WTC11 (cell line): ENCODE measurements at regions not wholly inside any gene's neighbourhood (a gene's known extent, or its start where the extent isn't known, plus 50 kb on each side); places are given as distances from the start of the nearest gene placed in this dataset.

Source experiments
- ATAC-seq: fragments of 200-7000 bp; cut with Tn5 transposase; 2 replicates; pipeline ENCODE4 v1.10.0; 2021; ENCODE audit warnings: mild to moderate bottlenecking, moderate library complexity
- CTCF ChIA-PET: fragments of 300-600 bp; sonication (Branson Sonifier 250); formaldehyde crosslinking; loops from one replicate; lab custom pipeline; 2021; ENCODE audit warnings: antibody characterized with exemption; lab: Charles Lee
- POLR2A ChIA-PET: fragments of 350-600 bp; sonication (Branson Sonifier 250); formaldehyde crosslinking; loops from one replicate; lab custom pipeline; 2021; ENCODE audit warnings: antibody characterized with exemption; lab: Charles Lee
- DNase-seq: peaks from one replicate; pipeline ENCODE4 v3.0.0; 2021; ENCODE audit warnings: low spot score
- H3K27ac Mint-ChIP-seq: 2 replicates; pipeline ENCODE4 v1.8.0; 2021; ENCODE audit warnings: mixed read lengths
- H3K27me3 Mint-ChIP-seq: 2 replicates; pipeline ENCODE4 v1.8.0; 2021; ENCODE audit warnings: low read depth, mild to moderate bottlenecking, moderate library complexity, mixed read lengths
- H3K36me3 Mint-ChIP-seq: 2 replicates; pipeline ENCODE4 v1.8.0; 2021; ENCODE audit warnings: mixed read lengths
- H3K4me1 Mint-ChIP-seq: 2 replicates; pipeline ENCODE4 v1.8.0; 2022; ENCODE audit warnings: mixed read lengths
- H3K4me3 Mint-ChIP-seq: 2 replicates; pipeline ENCODE4 v1.8.0; 2021; ENCODE audit warnings: mild to moderate bottlenecking, moderate library complexity, mixed read lengths
- H3K9me3 Mint-ChIP-seq: 2 replicates; pipeline ENCODE4 v1.8.0; 2021; ENCODE audit warnings: mixed read lengths
- ERG ChIP-seq: fragments of 250-450 bp; sonication (Bioruptor Pico); IDR thresholded peaks from 2 replicates; pipeline ENCODE4 v1.8.0; 2021; ENCODE audit warnings: mild to moderate bottlenecking
- JUN ChIP-seq: sonication (generic); formaldehyde crosslinking; IDR thresholded peaks from 2 replicates; pipeline ENCODE4 v1.8.0; 2023; ENCODE audit warnings: mild to moderate bottlenecking, missing genetic modification reagents
- KAT7 ChIP-seq: sonication (generic); formaldehyde crosslinking; IDR thresholded peaks from 2 replicates; pipeline ENCODE4 v1.8.1; 2023; ENCODE audit warnings: missing genetic modification reagents, mild to moderate bottlenecking, borderline replicate concordance
- NFE2L1 ChIP-seq: sonication (generic); formaldehyde crosslinking; IDR thresholded peaks from 2 replicates; pipeline ENCODE4 v1.8.1; 2023; ENCODE audit warnings: missing genetic modification reagents
- RELA ChIP-seq: sonication (generic); formaldehyde crosslinking; IDR thresholded peaks from 2 replicates; pipeline ENCODE4 v1.8.1; 2022; ENCODE audit warnings: missing genetic modification reagents, mild to moderate bottlenecking, borderline replicate concordance
- SMAD3 ChIP-seq: sonication (generic); formaldehyde crosslinking; IDR thresholded peaks from 2 replicates; pipeline ENCODE4 v1.8.0; 2022; ENCODE audit warnings: missing genetic modification reagents, mild to moderate bottlenecking, borderline replicate concordance
- TCF7 ChIP-seq: sonication (generic); formaldehyde crosslinking; IDR thresholded peaks from 2 replicates; pipeline ENCODE4 v1.8.0; 2022; ENCODE audit warnings: mild to moderate bottlenecking, low read depth, missing genetic modification reagents, moderate library complexity
- TEAD4 ChIP-seq: sonication (generic); formaldehyde crosslinking; IDR thresholded peaks from 2 replicates; pipeline ENCODE4 v1.8.0; 2022; ENCODE audit warnings: mild to moderate bottlenecking, missing genetic modification reagents
- ZNF532 ChIP-seq: fragments of 250-450 bp; sonication (Bioruptor Pico); IDR thresholded peaks from 2 replicates; pipeline ENCODE4 v1.9.0; 2021; ENCODE audit warnings: mild to moderate bottlenecking, borderline replicate concordance
- TF ChIP-seq, protein P1 (sequence below): sonication (generic); formaldehyde crosslinking; IDR thresholded peaks from 2 replicates; pipeline ENCODE4 v1.8.1; 2023; ENCODE audit warnings: mild to moderate bottlenecking, moderate library complexity, missing genetic modification reagents
- TF ChIP-seq, protein P2 (sequence below): sonication (generic); formaldehyde crosslinking; IDR thresholded peaks from 2 replicates; pipeline ENCODE4 v1.8.1; 2022; ENCODE audit warnings: mild to moderate bottlenecking, missing genetic modification reagents, moderate library complexity, borderline replicate concordance
- TF ChIP-seq, protein P3 (sequence below): sonication (generic); formaldehyde crosslinking; IDR thresholded peaks from 2 replicates; pipeline ENCODE4 v1.8.0; 2023; ENCODE audit warnings: mild to moderate bottlenecking, missing genetic modification reagents
- TF ChIP-seq, protein P4 (sequence below): sonication (generic); formaldehyde crosslinking; conservative IDR thresholded peaks from 2 replicates; pipeline ENCODE4 v1.8.1; 2022; ENCODE audit warnings: mild to moderate bottlenecking, missing genetic modification reagents

DNA sequence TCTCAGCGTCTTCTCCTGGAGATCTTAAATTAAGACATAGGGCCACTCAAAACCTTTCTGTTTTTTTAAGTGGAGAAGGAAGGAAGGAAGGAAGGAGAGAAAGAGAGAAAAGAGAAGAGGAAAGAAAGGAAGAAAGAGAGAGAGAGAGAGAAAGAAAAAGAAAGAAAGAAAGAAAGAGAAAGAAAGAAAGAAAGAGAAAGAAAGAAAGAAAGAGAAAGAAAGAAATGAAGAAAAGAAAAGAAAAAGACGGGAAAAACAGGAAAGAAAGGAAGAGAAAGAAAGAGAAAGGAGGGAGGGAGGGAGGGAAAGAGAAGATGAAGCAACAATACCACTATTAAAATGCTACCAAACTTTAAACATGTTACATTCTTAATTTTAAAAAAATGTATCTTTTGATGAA lies 336.5 kb upstream of the ARID1B start:
- H3K27me3 Mint-ChIP-seq = no peaks in the 10 kb centered on the region
- DNase-seq = no peak
- peaks cover 19% of the 10 kb centered on the region for H3K9me3 Mint-ChIP-seq
- ChIA-PET POLR2A (no interaction called here), CTCF (no interaction called here)
- no peak for ATAC-seq
- peaks cover 9% of the 10 kb centered on the region for H3K4me1 Mint-ChIP-seq
- no peak overlapping the region for H3K4me3 Mint-ChIP-seq
- no peak overlapping the region for H3K27ac Mint-ChIP-seq
- TF ChIP-seq SMAD3 (CRISPR knock-in tag) (no peak), KAT7 (no peak), ZNF532 (CRISPR knock-in tag) (no peak), TEAD4 (no peak), RELA (no peak), JUN (CRISPR knock-in tag) (no peak)
- TF ChIP-seq, protein P1, sequence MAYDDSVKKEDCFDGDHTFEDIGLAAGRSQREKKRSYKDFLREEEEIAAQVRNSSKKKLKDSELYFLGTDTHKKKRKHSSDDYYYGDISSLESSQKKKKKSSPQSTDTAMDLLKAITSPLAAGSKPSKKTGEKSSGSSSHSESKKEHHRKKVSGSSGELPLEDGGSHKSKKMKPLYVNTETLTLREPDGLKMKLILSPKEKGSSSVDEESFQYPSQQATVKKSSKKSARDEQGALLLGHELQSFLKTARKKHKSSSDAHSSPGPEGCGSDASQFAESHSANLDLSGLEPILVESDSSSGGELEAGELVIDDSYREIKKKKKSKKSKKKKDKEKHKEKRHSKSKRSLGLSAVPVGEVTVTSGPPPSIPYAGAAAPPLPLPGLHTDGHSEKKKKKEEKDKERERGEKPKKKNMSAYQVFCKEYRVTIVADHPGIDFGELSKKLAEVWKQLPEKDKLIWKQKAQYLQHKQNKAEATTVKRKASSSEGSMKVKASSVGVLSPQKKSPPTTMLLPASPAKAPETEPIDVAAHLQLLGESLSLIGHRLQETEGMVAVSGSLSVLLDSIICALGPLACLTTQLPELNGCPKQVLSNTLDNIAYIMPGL (CRISPR knock-in tag) = no peak
- TF ChIP-seq, protein P2, sequence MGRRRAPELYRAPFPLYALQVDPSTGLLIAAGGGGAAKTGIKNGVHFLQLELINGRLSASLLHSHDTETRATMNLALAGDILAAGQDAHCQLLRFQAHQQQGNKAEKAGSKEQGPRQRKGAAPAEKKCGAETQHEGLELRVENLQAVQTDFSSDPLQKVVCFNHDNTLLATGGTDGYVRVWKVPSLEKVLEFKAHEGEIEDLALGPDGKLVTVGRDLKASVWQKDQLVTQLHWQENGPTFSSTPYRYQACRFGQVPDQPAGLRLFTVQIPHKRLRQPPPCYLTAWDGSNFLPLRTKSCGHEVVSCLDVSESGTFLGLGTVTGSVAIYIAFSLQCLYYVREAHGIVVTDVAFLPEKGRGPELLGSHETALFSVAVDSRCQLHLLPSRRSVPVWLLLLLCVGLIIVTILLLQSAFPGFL (CRISPR knock-in tag) = no peak
- no peaks in the 10 kb centered on the region for H3K36me3 Mint-ChIP-seq

GRCh38 chr6:156438350-156438923 lies 338.7 kb upstream of the ARID1B start:
- TF ChIP-seq ERG (CRISPR knock-in tag) (no peak), NFE2L1 (CRISPR knock-in tag) (no peak), TCF7 (CRISPR knock-in tag) (no peak)
- TF ChIP-seq, protein P3, sequence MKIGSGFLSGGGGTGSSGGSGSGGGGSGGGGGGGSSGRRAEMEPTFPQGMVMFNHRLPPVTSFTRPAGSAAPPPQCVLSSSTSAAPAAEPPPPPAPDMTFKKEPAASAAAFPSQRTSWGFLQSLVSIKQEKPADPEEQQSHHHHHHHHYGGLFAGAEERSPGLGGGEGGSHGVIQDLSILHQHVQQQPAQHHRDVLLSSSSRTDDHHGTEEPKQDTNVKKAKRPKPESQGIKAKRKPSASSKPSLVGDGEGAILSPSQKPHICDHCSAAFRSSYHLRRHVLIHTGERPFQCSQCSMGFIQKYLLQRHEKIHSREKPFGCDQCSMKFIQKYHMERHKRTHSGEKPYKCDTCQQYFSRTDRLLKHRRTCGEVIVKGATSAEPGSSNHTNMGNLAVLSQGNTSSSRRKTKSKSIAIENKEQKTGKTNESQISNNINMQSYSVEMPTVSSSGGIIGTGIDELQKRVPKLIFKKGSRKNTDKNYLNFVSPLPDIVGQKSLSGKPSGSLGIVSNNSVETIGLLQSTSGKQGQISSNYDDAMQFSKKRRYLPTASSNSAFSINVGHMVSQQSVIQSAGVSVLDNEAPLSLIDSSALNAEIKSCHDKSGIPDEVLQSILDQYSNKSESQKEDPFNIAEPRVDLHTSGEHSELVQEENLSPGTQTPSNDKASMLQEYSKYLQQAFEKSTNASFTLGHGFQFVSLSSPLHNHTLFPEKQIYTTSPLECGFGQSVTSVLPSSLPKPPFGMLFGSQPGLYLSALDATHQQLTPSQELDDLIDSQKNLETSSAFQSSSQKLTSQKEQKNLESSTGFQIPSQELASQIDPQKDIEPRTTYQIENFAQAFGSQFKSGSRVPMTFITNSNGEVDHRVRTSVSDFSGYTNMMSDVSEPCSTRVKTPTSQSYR (CRISPR knock-in tag) = no peak
- TF ChIP-seq, protein P4, sequence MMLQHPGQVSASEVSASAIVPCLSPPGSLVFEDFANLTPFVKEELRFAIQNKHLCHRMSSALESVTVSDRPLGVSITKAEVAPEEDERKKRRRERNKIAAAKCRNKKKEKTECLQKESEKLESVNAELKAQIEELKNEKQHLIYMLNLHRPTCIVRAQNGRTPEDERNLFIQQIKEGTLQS = no peak
- peaks cover 18% of the 10 kb centered on the region for H3K9me3 Mint-ChIP-seq
- ChIA-PET CTCF (no interaction called here), POLR2A (no interaction called here)
- H3K4me1 Mint-ChIP-seq = peaks cover 9% of the 10 kb centered on the region
- H3K27ac Mint-ChIP-seq = no peak overlapping the region
- H3K4me3 Mint-ChIP-seq = no peak overlapping the region
- ATAC-seq (no peak), DNase-seq (no peak)
- H3K27me3 Mint-ChIP-seq = no peaks in the 10 kb centered on the region
- no peaks in the 10 kb centered on the region for H3K36me3 Mint-ChIP-seq
